ENCODE measurements at regions not wholly inside any gene's neighbourhood (a gene's known extent, or its start where the extent isn't known, plus 50 kb on each side); places are given as distances from the start of the nearest gene placed in this dataset.

GRCh38 chr22:22752556-22753477 is 108.4 kb downstream of the GGTLC2 start:
- Histone ChIP-seq H2BK20ac (ENCODE audit: low read depth, low read length, poor library complexity, severe bottlenecking) (no peak overlapping the region), H3K4me2 (ENCODE audit: insufficient read depth, insufficient read length, low read length) (no peak overlapping the region), H3K9me3 (ENCODE audit: control insufficient read depth, low read depth, low read length) (no peaks in the 10 kb centered on the region), H3K56ac (ENCODE audit: insufficient read length, low read depth, low read length) (no peak overlapping the region), H3K79me2 (ENCODE audit: insufficient read depth, low read length) (no peaks in the 10 kb centered on the region), H3K27me3 (ENCODE audit: insufficient read depth, low read length) (peaks cover 13% of the 10 kb centered on the region), H4K5ac (ENCODE audit: insufficient read length, low read depth, low read length) (no peak overlapping the region), H3K23ac (ENCODE audit: insufficient read length, low read depth, low read length) (no peak overlapping the region), H2BK120ac (ENCODE audit: low read depth, low read length, poor library complexity, severe bottlenecking) (no peak overlapping the region), H3K4me1 (ENCODE audit: insufficient read depth, low read length) (no peaks in the 10 kb centered on the region), H3K23me2 (ENCODE audit: insufficient read length, low read depth, low read length, poor library complexity, severe bottlenecking) (no peaks in the 10 kb centered on the region), H4K8ac (replicated peaks; ENCODE audit: insufficient read length, low read depth, low read length) (no peak overlapping the region), H3K18ac (ENCODE audit: insufficient read length, low read depth, low read length) (no peak overlapping the region), H2BK12ac (ENCODE audit: insufficient read length, low read depth, low read length) (no peak overlapping the region), H3K4ac (ENCODE audit: low read depth, low read length) (no peak overlapping the region), H3K79me1 (ENCODE audit: insufficient read depth, low read depth, low read length, poor library complexity, severe bottlenecking) (no peaks in the 10 kb centered on the region), H3K27ac (ENCODE audit: insufficient read length, low read depth, low read length) (no peak overlapping the region), H2AK5ac (ENCODE audit: insufficient read length, low read length) (no peak overlapping the region), H2BK15ac (ENCODE audit: low read depth, low read length) (no peak overlapping the region), H3K9ac (ENCODE audit: extremely low read depth, insufficient read length, low read length) (no peak overlapping the region), H2BK5ac (ENCODE audit: insufficient read length, low read length) (no peak overlapping the region), H4K20me1 (ENCODE audit: control insufficient read depth, insufficient read depth, insufficient read length) (no peaks in the 10 kb centered on the region), H3K14ac (ENCODE audit: insufficient read depth, low read length) (no peak overlapping the region), H3T11ph (ENCODE audit: low read length) (no peak overlapping the region), H4K91ac (ENCODE audit: insufficient read length, low read depth, low read length) (no peak overlapping the region), H2AFZ (ENCODE audit: low read length) (no peak overlapping the region)
- WGBS (ENCODE audit: extremely low coverage, insufficient read length, low lambda C conversion rate): no CpG with 5 or more reads among the region's 12 CpGs
- no peak for DNase-seq
- H3K27me3 Mint-ChIP-seq (ENCODE audit: low read depth): peaks cover 99% of the 10 kb centered on the region
- H3K27ac Mint-ChIP-seq: no peak overlapping the region
- no peak overlapping the region for H3K4me3 Mint-ChIP-seq
- TF ChIP-seq CTCF (conservative IDR thresholded peaks at IDR 0.05): no peak
- H3K36me3 Mint-ChIP-seq (ENCODE audit: insufficient read depth in 1 of 3, low read depth in 3 of 3): no peaks in the 10 kb centered on the region
- H3K9me3 Mint-ChIP-seq: no peaks in the 10 kb centered on the region
- H3K4me1 Mint-ChIP-seq: no peaks in the 10 kb centered on the region
